A172 (cell line): ENCODE measurements at regions not wholly inside any gene's neighbourhood (a gene's known extent, or its start where the extent isn't known, plus 50 kb on each side); places are given as distances from the start of the nearest gene placed in this dataset.
A peak's percentile ranks its signal among the peaks of the same experiment; 100 is the strongest.

ENCODE experiments used
- DNase-seq: peaks from one replicate; pipeline ENCODE4 v3.0.0-alpha.2; 2015; ENCODE audit warnings: low spot score

DNA sequence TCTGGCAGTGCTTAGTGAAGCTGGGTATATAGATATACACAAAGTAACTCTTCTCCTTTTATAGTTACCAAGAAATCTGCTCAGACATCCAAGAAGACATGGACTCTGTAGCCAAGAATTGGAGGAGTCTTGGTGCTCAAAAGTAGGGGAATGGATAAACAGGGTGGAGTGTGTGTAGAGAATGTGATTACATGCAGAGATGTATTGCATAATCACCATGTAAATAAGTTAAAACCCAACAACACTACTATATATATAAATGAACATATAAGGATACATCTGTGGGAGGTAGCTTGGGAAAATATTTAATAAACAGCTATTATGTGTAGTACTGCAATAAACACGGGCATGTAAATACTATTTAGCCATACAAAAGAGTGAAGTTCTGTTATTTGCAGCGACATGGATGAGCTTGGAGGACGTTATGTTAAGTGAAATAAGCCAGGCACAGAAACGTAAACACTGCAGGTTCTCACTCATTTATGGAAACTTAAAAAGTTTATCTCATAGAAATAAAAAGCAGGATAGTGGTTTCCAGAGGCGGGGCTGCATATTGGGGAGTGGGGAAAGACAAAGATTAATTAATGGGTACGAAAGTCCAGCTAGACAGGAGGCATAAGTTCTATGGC, 207.5 kb downstream of the TENT4A start:
- no peak for DNase-seq

DNA sequence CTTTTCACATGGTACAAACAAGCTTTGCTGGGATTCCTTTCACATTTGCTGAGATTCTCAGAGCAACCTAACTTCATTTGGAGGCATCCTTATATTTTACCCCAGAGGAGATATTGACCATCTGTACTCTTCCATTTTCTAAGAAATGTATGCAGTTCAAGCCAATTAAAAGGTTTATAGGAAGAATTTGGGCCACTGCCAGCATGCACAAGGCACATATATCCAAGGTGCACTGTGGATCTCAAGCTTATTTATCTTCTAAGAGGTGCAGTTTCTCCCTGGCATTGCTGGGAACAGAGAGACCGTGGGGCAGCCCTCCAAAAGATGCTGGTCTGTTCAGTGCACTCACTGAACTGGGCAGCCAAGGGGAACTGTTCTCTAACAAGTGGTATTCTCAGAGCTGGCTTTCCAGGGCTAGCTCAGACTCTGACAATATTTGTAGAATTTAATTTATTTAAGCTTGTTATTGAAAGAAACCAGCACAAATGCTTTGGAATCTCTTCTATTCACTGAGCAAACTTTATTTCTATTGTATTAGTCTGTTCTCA, 213.3 kb downstream of the TENT4A start:
- no peak for DNase-seq

DNA sequence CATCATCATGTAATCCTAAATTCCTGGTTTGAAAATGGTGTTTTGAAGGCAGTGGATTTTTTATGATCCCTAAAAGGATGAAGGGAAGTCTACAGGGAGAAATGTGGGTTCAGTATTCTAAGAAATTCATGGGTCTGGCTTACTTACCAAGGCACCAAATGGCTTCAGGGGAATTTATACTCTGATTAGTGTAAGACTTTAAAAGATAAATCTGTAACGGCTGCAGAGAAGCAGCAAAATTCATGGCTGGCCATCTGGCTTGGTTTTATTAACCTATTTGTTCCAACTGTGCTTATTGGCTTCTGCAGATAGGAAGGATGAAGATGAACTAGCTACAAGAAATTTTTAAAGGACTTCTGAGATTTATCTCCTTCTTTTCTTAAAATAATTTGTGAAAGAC, 222.8 kb downstream of the TENT4A start:
- no peak for DNase-seq

DNA sequence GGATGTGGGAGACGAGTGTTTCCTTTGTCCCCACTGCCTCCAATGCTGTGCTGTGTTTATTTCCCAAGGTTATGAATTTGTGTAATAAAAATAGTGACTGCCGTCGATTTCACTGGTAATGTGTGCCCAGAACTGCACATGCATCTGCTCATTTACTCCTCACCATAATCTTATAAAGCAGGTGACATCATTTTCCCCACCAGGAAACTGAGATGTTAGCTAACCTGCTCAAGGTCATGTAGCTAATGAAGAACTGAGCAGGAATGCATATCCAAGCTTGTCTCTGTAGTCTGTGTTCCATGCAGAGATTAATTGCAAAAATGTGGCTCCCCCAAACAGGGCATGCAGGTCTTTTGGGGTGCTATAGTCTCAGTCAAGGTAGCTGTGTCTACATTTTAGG, 224.4 kb downstream of the TENT4A start:
- no peak for DNase-seq

DNA sequence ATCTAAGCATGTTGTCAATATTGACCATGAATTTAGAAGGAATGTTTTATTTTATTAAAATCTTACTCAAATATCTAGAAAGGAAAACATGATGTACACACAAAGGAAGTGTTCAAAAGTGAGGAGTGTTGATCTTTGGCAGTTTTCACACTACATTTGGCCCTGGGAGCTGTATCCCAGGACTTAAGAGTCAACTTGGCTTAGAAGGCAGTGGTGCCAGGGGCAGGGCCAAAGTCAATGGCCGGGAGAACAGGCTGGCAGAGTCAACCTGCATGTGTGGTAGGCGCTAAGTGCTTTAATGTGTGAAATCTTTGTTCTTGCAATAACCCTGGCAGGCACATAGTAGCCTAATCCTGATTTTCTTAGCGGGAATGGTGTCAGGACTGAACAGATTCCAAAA, 228.4 kb downstream of the TENT4A start:
- DNase-seq: no peak

DNA sequence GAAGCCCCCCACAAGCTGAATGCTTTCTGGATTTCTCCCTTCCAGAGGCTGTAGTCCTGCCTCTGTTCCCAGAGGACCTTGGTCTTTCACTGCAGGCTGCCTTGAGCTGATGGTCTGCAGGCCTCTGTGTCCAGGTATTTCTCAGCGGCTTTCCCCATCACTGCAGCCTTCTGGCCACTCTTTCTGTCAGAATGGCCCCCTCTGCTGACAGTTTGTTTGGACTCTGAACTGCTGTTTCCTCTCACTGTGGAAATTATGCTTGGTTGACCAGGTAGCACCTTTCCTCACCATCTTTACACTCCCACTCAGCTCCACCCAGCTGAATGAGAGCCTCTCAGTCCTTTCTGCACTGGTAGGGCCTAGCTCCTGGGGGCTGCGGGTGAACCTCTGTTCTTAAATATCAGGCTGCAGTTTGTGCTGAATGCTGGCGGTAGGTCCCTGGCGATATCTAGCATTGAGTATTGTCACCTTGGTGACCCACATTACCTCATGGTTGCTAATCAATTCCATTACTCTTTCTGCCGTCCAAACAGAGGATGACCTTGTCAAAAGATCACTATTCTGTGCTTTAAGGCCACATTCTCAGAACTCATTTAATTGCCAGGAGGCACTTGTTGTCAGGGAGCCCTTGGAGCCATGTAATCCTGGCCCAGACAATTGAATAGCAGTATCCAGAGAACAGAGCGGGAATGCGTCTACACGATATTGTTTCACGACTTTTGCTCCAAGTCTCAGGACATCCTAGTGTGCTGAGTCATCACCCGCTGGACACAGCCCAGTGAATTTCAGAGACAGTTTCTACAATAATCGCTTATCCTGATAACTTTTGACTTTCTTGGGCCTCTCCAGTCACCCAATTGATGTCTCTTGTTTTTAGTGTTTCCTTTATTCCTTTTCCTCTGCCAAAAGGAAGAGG, 230.2 kb downstream of the TENT4A start:
- no peak for DNase-seq

DNA sequence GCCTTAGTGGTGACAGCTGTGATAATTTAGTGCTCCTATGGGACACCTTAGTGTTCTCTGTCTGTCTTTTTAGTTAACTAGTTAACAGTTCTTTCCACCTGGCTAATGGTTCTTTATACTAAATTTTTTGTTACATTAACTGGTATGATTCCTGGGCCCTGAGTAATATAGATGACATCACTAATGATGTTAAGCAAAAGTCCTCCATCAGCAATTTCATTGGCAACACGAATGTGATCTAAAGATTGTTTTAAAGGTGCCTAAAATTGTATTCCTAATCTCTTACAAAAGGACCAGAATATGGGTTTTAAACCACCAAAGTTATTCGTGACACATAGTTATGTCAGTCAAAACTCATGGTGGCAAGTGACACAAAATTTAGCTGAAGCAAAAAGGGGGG, 235.3 kb downstream of the TENT4A start:
- DNase-seq: no peak

DNA sequence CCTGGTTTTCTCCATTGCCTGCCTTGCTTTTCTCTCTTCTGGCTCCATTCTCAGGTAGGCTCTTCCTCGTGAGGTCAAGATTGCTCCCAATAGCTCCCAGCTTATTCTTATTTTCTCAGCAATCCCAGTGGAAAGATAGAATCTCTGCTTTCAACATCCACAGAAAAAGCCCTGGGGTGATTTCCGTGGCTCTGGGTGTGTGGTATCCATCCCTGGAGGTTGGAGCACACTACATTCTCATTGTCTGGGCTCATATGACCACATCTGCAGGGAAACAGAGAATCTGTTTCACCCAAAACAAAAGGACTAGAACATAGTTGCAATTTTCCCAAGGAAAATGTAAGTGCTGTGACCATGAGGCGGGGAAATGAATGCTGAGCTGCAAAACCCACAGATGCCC, 236.0 kb downstream of the TENT4A start:
- DNase-seq: no peak

DNA sequence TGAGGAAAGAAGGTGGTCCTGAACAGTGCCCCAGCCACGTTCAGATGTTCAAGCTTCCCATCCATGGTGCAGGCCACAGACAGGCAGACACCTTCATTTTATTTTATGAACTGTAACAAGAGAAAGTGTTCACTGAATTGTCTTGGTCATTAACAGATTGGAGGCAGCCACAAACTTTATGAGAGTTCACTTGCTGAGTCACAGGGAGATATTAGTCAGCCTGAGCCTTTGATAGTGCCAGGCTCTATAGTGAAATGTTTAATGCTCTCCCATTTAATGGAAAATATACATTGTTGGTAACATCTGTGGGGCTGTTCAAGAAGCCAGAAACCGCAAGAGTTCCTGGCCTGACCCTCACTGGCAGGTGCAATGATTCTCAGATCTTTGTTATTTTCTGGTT, 237.0 kb downstream of the TENT4A start:
- peak; percentile 42 for DNase-seq

DNA sequence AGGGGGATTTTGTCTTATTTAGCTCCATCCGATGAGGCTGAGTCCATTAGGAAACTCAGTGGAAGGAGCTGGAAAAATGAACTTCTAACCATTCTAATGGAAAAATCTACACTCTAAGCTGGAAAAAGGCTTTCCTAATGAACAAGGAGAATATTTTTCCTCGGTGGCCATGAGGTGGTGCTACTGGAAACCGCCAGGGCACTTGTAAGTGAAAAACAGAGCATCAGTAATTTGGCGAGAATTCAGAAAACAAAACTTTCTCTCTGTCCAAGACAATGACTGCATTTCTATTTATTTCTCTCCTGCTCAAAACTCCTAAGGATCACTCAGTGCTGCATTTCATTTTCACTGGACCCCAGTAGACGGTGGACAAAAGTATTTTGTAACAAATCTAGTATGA, 237.6 kb downstream of the TENT4A start:
- DNase-seq: no peak

DNA sequence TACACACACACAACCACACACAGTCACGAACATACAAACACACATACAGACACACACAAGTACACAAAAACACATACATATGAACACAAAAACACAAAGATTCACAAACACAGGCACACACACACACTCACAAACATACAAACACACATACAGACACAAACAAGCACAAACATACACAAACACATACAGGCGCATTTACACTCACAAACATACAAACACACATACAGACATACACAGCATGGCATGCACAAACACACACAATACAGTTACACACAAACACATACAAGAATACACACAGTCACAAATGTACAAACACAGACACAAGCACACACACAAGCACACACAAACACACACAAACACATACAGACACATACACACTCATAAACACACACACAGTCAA, 247.9 kb downstream of the TENT4A start:
- DNase-seq: no peak

DNA sequence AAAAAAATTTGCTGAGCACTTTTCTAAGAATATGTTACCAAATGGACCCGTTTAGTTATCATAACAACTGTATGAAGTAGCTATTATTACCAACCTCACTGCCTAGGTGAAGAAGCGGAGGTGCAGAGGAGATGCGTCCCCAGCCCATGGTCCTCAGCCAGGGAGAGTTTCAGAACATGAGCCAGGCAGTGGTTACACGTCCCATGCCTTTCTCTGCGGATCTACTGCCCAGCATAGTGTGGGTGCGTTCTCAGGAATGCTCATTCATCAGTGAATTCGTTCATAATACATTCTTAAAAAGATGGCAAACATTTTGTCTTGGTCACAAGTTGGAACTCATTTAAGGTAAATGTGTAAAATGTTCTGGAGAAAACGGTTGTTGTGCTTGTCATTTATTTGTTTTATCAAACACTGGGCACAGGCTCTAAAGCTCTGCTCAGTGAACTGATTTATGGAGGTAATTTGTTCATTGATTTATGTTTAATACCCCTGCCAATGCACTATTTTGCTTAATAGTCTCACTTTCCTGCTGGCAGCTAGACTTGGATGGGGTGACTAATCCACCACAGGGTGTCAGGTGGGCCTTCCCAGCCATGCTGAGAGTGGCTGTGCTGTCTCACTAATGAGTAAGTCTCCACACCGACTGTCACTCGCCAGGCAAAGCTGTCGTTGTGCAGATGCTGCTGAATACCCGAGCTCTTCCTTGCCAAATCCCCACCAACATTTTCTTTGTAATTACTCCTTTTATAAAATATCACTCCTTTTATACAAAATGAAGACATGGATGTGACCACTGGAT, 248.8 kb downstream of the TENT4A start:
- peak; percentile 14 for DNase-seq

DNA sequence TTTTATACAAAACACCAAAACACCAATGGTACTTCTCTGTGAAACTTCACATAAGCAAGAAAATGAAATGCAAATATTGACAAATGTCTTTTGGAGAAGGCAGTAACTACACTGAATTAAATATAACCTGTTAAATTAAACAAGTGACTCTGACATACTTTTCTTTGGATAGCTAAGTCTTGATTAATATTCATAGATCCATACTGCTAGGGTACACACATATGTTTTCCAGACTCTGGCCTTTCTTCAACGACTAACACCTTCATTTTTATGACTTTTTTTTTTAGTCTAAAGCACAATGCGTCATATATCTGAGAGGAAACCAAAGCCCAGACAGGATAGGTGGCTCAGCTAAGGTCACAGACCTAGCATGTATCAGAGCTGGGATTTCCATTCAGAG, 263.7 kb downstream of the TENT4A start:
- DNase-seq: no peak

DNA sequence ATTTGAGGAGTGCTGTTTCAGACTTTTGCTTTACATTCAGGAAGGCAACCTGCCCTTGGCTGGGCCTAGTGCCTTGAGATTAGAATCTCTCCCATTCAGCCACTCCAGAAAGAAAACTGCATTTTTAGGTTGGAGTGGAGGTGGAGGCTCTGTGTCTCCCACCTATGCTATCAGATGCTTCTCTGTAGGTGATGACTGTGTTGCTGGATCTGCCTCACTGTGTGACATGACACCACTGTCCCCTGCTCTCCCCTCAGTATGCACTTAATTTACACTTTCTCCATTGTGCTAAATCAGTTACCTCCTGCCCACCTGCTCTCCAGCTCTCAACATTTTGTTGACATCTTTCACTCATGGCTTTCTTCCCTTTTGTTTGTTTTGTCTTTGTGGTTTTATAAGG, 265.8 kb downstream of the TENT4A start:
- DNase-seq: no peak

DNA sequence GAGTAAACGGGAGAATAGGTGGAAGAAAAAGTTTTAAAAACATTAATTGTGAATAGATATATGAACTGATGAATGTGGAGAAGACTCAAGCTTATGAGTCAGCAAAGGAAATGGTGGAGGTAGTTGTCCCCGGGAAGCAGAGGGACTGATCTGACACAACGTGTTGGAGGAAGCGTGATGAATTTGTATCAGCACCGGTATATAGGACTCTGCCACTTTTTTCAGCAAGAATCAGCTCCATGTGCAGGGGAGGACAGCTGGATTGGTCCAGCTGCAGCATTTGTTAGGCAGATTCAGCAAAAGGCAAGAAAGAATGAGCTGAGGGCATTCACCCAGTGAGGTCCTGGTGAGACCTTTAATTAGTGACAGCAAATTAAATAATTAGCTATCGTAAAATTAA, 276.0 kb downstream of the TENT4A start:
- DNase-seq: no peak

DNA sequence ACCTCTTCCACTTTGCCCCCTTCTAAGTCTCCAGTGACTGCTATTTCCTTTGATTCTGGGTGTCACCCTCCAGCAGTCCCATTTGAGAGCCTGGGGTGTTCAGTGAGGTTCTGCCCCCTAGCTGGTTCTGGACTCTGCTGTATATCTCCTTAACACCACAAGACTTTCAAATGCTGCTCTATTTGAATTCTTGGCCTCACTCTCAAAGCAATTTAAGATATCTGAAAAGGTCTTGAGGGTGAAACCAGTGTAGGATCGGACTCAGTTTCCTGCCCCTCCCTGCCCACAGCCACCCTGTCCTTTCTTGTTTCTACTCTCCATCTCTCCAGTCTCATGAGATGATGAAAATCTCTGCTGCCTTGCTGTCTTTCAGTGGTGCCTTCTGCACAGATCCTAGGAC, 280.9 kb downstream of the TENT4A start:
- DNase-seq: no peak

DNA sequence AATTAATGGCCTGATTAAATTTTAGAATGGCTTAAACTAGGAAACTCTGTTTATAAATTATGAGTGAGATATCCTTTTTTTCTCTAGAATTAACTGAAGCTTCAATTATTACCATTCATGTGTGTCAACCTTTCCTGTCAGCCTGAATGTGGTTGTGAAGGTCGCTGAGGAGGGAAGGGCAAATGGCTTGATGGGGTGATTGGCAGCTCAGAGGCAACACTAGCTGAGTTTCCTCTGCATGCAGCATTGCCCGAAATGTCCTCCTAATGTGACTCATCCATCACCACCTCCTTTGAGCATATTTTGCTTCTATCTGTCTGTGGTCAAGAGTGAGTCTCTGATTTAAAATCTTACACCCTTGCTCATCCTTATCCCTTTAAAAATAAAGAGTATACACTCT, 281.9 kb downstream of the TENT4A start:
- no peak for DNase-seq

DNA sequence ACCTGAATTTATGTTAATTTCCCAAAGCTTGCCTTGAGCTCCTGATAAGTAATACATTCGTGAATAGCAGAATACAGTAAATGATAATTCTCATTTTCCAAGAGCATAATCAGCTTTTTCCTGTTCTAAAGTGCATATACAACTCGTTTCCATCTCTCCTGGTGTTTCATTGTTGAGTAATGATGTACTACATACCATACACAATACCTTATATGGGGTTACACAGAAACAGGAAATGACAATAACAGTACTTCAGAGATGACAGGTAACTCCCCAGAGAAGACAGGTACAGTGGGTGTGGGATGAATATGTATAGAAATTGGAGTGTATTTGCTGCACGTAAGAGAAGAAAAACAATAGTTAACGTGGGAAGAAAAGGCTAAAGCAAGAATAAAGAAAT, 287.1 kb downstream of the TENT4A start:
- no peak for DNase-seq

DNA sequence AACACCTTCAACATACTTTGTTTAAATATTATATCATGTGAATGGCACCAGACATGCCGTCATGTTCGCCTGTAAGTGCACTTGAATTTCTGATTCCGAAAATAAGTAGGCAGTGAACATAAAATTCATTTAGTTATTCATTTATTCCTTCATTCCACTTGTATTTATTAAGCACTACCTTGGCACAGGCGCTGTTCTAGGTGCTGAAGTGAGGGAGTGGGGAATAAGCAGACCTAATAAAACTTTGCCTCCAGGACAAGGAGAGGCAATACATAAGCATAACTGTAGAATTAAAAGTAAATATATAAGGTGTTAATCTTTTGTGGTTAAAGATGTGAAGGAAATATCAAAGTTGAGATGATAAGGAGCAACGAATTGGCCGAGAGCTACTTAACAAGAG, 297.4 kb downstream of the TENT4A start:
- no peak for DNase-seq

DNA sequence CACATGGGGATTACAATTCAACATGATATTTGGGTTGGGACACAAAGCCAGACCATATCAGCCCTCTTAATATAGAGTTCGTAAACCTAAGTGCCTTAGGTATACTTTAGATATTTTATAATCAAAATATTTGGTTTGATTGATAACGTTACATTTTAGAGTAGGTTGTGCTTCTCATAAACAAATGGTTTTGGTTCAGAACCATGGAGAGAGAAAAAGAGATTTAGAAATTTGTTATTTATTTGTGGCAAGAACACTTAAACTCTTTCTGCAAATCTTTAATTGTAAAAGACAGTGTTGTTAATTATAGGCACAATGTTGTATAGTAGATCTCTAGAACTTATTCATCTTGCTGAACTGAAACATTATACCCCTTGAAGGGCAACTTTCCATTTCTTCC, 298.8 kb downstream of the TENT4A start:
- DNase-seq: no peak

DNA sequence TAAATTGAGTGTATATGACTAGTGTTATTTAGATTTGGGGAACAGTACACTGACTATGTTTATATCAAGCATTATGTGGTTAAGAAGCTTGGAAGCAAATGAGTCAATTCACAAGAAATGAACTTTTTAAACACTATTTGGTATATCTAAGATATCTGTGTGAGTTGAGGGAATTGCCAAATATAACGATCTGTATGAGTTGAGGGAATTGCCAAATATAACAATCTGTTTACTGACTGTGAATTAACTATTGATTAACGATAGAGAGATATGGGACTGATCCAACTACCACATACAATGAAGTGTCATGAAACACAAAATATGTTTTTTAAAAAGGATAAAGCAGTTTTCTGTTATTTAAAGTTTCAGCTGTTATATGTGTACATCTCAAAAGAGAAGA, 301.4 kb downstream of the TENT4A start:
- no peak for DNase-seq

DNA sequence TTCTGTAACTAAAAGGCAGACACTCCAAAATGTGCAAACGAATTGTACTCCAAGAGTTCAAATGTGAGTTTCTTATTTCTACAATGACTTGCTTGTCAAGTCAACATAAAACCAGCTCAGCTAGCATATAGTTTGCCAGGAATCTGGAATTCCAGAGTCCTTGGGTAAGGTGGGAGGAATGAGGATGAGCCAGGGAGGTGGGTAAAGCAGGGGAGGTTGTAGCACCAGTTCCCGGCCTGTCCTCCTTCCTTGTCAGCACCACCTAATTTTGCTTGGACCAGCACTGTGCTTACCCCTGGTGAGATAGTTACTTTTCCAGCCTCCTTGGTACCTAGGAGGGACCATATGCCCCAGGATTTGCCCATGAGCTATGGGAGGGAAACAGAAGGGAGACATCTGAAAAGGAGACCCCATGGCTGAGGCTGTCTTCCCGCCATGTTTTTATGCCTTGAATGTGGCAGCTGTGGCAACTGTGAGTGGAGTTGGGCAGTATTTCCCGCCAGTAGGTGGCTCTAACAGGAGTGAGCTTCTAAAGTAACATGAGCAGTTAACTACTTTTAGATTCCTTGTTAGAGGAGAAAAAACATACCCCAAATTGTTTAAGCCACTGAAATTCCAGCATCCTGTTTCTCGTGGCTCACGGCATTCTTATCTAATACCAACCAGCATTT, 302.5 kb downstream of the TENT4A start:
- no peak for DNase-seq
